NCI-H226 (cell line): ENCODE measurements at regions not wholly inside any gene's neighbourhood (a gene's known extent, or its start where the extent isn't known, plus 50 kb on each side); places are given as distances from the start of the nearest gene placed in this dataset.
"Not testable (repeated sequence)": the region's sequence is repeated elsewhere in the genome, so short reads cannot be mapped to it uniquely, and the experiment has no call there.

Experiments
- DNase-seq: peaks from one replicate; pipeline ENCODE4 v3.0.0-alpha.2; 2015

DNA sequence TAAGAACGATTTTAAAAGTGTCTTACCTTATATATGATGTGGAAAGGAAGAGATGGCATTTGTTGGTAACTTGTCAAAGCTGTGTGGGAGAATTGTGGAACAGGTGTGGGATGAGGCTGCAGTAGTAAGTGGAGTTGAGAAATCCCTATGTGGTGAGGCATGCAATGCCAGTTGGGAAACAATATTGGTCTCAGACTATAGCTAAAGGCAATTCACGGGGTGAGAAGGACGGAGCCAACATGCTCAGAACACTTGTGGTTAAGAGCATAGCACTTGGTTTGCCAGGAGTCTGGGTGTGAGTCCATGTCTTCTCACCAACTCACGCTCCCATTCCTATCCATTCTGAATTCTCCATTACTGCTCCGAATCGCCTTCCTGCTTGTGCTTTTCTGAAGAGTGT is 615.6 kb upstream of the ADAMTS9 start:
- DNase-seq = peak; percentile 1

DNA sequence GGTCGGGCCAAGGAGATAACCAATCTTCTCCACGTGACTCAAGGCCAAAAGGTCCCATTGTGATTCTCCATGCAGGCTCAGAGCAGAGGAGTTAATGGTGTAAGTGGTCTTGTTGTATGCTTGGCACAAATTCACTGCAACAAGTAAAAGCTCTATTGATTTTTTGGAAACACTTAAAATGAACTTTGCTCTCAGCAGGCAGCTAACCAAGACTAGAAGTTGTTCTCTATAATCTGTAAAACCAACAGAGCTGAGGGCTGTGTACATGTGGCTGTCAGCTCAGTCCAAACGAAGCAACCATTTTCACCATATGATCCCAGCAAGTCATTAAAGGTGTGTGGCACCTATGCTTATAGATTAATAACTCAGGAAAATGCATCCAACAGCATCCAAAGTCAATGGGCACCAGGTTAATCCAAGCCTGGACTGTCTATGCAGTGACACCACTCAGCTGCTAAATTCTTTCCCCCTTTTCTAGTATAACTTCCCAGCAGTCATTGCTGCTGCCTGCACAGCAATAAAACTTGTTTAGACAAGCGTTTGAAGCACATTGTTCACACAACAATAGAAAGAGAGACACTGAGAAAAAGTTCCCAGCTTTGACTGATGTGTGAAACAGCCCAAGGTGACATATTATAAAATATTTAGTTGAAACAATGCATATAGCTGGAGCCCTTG is 603.8 kb upstream of the ADAMTS9 start:
- DNase-seq = no peak

DNA sequence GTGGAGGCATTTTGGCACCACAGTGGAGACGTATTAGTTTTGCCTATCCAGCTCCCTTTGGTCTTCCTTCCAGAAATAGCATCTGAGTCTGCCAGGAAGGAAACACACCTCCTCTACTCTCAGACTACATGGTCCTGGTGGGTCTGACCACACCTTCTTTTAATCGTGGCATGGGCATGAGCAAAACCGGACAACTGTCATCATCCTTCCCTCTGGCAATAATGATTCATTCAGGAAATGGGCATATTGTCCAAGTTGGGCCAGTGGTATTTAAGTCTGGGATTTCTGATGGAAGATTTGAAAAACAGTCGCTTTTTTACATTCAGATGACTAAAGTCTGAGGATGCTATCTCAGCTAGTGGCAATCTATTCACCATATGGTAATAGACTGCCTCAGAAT is 601.0 kb upstream of the ADAMTS9 start:
- DNase-seq = peak; percentile 2

DNA sequence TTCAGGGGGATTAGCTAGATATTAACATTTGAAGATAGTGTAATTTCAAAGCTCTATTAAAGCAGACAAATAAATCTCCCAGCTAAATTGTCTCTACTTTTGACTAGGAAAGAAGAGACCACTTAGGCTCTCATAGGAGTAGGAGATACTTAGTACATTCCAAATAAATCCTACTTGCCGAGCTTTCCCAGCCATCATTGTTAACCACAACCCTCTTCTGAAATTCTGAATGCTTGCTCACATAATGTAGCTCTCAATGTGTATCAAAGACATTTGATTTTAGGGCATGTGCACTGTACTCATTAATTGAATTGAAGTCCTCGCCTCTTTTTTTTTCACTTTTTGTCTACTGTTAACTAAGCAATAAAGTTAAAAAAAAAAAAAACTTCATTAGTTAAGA is 598.2 kb upstream of the ADAMTS9 start:
- no peak for DNase-seq

DNA sequence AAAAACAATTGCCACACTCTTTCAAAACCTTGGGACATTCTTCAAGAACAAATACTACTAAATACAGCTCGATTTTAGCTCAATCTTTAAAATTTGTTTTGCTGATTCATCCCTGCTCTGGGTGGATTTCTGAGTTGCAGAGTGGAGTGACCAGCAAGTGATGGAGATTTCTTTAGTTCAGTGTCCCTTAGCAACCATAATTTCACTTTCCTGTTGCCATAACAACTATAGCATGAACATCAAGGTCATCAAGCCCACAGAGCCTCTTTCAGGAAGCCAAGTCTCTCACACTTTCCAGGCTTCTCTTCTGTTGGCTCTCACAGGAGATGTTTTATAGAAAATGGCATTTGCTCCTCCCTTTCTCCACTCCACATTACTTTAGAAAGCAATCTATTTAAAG is 597.2 kb upstream of the ADAMTS9 start:
- DNase-seq = no peak

DNA sequence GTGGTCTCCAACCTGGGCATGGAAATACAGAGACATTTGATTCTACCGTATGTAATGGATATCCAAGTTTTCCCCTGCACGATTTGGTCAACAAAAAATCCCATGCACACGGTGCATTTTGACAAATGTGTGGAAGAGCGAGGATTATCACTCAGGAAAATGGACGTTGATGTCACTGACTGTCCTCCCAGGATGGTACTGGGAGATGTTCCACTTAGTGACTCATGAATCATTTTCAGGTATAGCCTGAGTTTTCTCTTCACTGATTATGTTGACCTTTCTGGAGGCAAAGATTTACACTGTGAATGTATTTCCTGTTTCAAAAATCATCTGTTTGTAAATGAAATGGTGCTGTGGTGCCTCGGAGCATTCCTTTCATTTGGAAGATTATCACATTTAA is 596.7 kb upstream of the ADAMTS9 start:
- no peak for DNase-seq

DNA sequence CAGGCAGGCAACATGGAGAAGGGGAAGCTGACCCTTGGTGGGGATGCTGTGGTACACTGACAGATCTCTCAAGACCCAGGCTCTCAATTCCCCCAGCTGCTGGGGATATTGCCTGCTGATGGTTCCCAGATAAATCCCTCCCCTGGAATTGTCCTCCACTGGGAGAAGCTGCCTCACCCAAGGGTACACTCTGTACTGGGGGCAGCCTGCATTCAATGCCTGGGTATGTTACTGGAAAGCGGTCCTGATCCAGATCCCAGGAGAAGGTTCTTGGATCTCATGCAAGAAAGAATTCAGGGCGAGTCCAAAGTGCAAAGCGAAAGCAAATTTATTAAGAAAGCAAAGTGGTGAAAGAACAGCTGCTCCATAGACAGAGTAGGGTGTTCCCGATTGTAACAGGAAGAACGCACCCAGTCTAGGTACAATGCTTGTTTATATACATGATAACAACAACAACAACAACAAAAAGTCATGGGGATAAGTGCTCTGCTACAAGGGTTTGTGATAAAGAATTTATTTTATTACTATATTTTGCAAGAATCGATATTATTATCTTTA is 591.5 kb upstream of the ADAMTS9 start:
- DNase-seq = no peak

DNA sequence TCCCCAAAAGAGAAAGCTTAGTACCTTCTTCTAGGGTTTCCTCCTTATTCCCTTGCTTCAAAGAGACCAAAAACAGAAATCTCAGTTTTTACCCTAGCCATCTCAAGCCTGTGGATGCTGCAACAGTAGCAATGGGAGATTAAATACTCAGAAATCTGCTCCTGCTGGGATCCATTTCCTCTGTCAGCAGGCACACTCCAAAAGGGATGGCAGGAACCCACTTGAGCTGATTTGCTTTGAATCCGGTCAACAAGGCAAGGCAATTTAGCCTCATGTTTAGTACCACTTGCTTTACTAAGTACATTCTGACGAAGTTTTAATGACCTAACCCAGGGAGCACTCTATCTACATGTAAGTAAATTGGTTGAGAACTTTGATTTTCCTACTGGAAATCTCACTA is 590.0 kb upstream of the ADAMTS9 start:
- DNase-seq = no peak

DNA sequence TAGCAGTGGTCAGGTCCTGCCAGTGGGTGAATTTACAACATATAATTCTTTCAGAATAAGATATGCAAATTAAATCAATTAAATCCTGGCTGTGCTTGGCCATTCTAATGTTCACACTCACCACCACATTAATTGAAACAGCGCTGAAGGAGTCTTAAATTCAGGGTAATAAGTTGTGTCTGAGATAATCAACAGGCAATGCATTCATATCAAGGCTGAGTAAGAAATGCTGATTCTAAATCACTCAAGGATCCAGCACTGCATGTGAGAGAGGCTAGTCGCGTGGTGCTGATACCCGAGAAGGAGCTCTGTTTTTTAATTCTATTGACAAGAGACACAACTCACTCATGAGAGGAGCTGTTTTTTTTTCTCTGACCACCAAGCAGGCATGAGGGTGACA is 588.8 kb upstream of the ADAMTS9 start:
- DNase-seq = no peak

DNA sequence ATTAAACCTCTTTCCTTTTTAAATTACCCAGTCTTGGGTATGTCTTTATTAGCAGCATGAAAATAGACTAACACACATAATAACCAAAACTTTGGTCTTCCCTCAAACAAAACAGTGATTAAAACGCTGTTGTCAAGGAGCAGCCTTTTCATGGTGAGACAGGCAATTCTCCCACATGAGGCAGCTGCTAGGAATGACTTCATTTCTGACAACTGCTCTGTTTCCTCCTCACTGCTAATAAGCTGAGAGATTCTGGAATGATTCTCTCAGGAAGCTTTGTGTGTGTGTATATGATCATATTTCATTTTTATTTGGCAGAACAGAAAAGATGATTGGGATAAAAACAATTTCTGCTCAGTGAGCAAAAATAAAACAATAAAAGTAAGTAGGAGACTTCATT is 580.6 kb upstream of the ADAMTS9 start:
- no peak for DNase-seq

DNA sequence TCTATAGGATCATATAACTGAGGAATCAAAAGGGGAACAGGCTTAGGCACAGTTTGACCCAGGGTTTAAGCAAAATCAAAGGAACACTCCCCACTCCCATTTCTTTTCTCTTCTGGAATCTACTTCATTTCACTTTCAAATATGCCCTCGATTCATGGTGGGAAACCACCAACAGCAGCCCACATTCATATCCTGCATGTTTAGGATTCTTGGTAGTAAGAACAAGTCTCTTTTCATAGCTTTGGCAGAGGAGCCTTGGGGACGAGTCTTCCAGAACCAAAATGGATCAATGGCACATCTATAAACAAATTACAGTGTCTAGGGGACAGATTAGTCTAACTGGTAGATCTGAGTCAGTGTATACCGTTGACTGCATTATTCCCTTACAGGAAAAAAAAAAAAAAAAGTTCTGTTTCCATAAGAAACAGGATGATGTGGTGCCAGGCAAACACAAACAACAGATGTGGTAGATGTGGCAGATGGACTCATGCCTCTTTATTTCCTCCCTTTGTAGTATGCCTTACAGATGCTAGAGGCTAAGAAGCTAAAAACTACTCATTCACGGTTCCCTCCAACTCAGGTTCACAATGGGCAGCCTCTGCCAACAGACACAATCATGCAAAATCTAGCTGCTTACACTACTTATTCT is 578.3 kb upstream of the ADAMTS9 start:
- no peak for DNase-seq

DNA sequence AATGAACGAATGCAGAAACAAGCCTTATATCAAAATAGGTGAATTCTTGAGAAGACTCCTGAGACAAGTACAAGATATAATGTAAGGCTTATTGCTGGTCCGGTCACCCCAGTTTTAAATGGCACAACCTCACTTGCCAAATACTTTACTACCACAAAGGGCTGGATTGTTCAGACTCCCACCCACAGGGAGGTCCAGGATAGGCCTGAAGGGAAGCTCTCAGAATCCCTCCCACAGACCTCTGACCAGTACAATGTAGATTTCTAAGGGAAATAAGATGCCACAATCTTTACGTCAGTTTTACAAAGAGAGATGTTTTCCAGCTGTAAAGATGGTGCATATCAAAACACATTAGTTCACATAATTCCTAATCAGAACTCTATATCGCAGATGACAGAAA is 577.7 kb upstream of the ADAMTS9 start:
- no peak for DNase-seq

DNA sequence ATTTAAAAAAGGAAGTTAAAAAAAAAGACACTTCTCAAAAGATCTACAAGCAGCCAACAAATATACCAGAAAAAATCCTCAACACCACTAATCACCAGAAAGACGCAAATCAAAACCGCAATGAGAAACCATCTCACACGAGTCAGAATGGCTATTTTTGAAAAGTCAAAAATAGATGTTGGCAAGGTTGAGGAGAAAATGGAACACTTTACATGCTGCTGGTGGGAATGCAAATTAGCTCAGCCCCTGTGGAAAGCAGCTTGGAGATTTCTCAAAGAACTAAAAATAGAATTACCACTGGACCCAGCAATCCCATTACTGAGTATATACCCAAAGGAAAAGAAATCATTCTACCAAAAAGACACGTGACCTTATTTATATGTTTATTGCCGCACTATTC is 574.7 kb upstream of the ADAMTS9 start:
- no peak for DNase-seq

DNA sequence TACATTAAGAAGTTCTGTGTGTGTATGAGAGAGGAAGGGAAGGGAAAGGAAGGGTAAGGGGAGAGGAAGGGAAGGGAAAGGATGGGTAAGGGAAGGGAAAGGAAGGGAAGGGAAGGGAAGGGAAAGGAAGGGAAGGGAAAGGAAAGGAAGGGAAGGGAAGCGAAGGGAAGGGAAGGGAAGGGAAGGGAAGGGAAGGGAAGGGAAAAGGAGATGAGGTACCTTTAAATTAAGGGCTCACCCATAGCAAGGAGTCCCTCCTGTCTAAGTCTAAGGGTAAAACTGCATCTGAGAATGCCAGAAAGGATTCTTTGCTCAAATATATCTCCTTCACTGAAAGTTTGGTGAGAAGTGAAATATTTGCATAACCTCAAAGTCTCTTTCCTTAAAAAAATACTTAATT is 572.1 kb upstream of the ADAMTS9 start:
- DNase-seq = no peak

DNA sequence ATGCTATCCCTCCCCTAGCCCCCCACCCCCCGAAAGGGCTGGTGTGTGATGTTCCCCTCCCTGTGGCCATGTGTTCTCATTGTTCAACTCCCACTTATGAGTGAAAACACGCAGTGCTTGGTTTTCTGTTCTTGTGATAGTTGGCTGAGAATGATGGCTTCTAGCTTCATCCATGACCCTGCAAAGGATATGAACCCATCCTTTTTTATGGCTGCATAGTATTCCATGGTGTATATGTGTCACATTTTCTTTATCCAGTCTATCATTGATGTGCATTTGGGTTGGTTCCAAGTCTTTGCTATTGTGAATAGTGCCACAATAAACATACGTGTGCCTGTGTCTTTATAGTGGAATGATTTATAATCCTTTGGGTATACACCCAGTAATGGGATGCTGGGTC is 565.1 kb upstream of the ADAMTS9 start:
- DNase-seq = not testable (repeated sequence)

DNA sequence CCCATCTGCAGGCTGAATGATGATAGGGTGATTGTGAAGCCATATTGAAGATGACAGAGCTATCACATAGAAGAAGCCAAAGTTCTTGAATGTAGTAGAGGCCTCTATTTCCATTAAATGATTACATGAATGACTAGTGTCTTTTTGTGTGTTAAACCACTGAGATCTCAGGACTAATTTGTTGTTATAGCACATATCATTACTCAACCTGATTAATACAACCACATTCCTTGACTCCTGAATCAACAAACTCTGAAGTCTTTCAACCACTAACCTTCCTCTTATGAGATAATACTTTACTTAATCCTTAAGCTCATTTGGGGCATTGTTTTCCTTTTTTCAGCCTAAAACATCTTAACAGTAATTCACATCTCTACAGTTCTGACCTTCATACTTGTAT is 564.5 kb upstream of the ADAMTS9 start:
- no peak for DNase-seq

DNA sequence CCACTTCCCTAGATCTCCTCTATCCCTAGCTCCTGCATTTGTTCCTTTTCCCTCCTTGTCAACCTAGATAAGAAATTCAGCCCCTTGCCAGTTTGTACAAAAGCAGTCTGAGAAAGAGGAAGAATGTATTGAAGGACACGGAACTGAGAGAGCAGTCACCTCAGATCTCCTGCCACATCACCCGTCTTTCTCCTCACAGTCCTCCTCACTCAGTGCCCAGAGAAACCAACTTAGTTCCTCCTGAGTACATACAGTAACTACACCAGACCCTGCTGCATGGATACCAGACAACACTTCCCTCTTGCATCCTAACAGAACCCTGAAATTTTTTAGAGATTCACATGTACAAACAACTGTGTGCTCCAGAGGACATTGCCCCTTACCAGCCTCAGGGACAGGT is 563.6 kb upstream of the ADAMTS9 start:
- DNase-seq = no peak

DNA sequence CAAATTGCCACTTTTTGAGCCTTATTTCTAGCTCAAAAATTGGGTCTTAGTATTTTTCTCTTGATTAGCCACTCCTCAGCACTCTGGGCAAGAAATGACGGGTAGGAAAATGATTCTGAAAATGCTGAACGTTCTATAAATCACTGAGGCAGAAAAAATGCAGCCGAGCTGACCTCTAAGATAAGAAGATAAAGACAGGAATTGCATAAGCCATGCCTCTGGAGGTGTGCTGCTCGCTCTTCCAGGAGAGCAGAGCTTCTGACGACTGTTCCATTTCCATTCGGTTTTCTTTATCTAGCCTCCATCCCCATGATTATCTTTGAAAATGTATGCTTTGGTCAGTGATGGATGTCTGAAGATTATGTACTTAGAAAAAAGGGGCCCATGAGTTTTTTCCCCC is 558.8 kb upstream of the ADAMTS9 start:
- DNase-seq = peak; percentile 19

DNA sequence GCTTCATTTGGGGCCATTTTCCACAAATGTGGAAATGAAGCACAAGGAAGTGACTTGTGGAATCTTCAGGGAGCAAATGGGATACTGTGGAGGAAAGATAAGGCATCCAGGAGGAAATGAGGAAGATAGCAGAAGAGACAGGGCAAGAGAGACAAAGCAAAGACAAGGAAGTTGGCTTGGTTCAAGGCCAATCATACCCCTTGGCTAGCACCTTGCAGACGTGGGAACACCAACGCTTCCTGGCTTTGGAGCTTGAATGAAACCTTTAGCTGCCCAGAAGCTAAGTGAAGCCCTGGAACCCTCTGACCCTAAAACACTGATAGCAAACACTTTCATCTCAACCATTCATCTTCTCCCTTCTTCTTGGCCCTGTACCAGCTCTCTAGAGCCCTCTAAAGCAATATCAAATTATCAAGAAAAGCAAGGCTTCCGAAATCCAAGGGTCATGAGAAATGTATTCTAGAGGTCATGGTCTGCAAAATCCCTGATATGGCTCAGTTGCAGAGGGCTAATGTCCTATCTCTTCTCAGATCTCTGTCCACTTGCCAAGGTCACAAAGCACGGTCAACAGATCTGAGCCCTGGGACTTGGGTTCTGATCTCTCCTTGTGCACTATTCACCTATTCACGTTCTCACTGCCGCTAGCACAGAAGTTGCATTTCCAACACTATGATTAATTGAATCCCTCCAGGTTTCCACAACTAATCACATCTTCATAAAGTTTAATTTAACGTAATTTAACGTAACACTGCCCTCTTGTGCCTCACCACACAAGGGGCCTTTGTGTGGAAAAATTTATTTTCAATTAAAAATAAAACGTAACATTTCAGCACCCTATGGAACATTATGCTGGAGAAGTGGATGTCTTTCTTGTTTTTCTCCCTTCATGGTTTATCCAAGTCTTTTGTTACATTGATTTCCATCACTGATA is 557.6 kb upstream of the ADAMTS9 start:
- DNase-seq = no peak

DNA sequence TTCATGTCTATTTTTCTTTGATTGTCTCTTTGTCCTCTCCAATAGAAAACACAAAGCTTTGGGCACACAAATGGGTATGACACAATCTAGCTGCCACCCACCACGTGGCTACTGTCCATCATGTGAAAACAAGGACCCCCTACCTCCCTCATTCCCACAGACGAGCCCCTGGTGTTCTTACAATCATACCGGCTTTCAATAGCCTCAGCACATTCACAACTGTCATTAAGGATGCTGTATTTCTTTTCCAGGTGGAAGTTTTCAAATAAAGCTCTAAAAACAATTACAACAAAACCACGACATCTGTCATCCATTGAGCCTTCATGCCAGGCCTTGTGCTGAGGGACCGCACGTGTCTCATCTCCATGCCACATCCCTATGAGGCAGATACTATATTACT is 552.6 kb upstream of the ADAMTS9 start:
- DNase-seq = no peak

DNA sequence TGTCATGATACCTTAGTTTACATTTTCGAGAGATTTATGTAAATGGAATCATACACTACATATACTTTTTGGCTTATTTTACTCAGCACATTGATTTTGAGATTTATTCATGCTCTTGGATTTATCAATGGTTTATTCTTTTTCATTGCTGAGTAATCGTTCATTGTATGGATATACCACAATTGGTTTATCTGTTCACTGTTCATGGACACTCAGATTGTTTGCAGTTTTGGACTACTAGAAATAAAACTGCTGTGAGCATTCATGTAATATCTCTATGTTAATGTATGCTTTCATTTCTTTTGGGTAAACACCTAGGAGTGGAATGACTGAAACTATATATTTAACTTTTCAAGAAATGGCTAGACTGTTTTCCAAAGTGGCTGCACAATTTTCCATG is 550.9 kb upstream of the ADAMTS9 start:
- no peak for DNase-seq

DNA sequence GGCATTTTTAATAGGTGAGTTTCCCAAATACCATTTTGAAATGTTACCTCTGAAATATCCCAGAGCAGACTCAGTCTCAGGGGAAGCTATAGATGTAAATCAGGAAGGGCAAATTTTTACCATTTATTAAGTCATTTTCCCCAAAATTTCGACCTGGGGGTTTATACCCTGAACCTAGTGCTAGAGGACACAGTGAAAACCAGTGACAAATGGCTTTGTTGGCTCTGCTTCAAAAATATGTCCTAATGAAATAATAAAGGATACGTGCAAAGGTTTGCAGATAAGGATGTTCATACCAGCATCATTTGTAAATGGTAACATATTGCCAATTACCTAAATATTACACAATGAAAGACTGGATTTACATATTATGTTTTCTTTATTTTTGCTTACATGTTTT is 546.7 kb upstream of the ADAMTS9 start:
- no peak for DNase-seq

DNA sequence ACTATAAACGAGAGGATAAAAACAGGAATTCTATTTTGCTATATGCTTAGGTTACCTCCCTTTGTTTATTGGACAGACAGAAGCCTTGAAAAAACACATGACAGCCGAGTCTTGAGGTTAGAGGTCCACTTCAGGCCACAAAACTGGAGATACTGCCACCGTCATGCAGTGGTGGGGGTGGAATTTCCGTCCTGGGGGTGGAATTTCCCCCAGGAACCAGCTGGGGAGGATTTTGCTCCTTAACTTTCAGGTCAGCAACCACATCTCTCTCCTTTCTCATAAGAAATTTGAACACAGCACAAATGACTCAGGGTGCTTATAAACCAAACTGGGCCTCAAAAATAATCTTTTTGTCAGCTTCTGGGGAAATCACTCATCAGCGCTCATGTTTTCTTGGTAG is 545.8 kb upstream of the ADAMTS9 start:
- no peak for DNase-seq

DNA sequence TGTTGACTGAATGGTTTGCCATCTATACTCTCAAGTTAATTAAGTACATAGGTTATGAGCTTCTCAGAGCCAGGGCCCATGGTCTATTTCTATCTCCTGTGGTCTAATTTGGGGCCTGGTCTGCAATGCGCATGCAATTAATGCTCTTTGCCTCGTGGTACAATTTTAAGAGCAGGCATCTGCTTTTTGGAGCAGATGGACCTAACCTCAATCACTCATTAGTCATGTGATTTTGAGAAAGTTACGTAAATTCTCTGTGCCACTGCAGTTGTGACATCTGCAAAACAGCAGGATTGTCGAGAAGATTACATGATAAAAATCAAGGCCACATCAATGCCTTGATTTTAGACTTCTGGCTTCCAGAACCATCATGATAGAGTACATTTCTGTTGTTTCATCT is 543.7 kb upstream of the ADAMTS9 start:
- no peak for DNase-seq
